GM12878 (cell line): ENCODE measurements at regions not wholly inside any gene's neighbourhood (a gene's known extent, or its start where the extent isn't known, plus 50 kb on each side); places are given as distances from the start of the nearest gene placed in this dataset.

Experiments used
- ATAC-seq: fragments of 200-7000 bp; cut with Tn5 transposase; 3 replicates; pipeline ENCODE4 v1.9.1; 2020; ENCODE audit warnings: mild to moderate bottlenecking, moderate library complexity
- BruUV-seq: library from RNA; stranded (reverse); fragments of 400-500 nt; replicated peaks from 2 replicates; lab custom pipeline; 2021; lab: Mats Ljungman, UMichigan
- CTCF ChIA-PET: fragments of 300-600 bp; sonication (Branson Sonifier 250); formaldehyde crosslinking; extraction: SDS; loops from one replicate; lab custom pipeline; 2021; ENCODE audit warnings: inconsistent platforms; lab: Yijun Ruan, JAX
- POLR2A ChIA-PET: fragments of 350-600 bp; formaldehyde crosslinking; extraction: SDS; loops from one replicate; lab custom pipeline; 2021; ENCODE audit warnings: inconsistent platforms; lab: Charles Lee
- RAD21 ChIA-PET: fragments of 300-600 bp; sonication (Branson Sonifier 250); formaldehyde crosslinking; loops from one replicate; lab custom pipeline; 2023; ENCODE audit warnings: antibody characterized with exemption; ENCODE audit not compliant: unreplicated experiment; lab: Charles Lee
- SMC1A ChIA-PET: fragments of 300-600 bp; sonication (Branson Sonifier 250); formaldehyde crosslinking; loops from one replicate; lab custom pipeline; 2023; ENCODE audit not compliant: unreplicated experiment, uncharacterized antibody; lab: Charles Lee
- DNase-seq: peaks from one replicate; pipeline ENCODE4 v3.0.0-alpha.2; 2011; ENCODE audit warnings: low read depth, low spot score
- FAIRE-seq: peaks from 3 replicates; lab custom pipeline; 2011; peaks lifted over from hg19 to GRCh38; lab: Jason Lieb, UNC
- H2AFZ ChIP-seq: 2 replicates; pipeline ENCODE4 v1.6.0; 2011; ENCODE audit warnings: low read depth, low read length, control low read depth; ENCODE audit not compliant: control insufficient read depth
- H3K27ac ChIP-seq: 2 replicates; pipeline ENCODE4 v1.5.1; 2011; ENCODE audit warnings: control low read depth; ENCODE audit not compliant: control insufficient read depth, insufficient read depth
- H3K27me3 ChIP-seq, 2 experiments: replicated peaks in 1 of 2; 2 replicates each; pipeline versions ENCODE4 v1.6.0 to v1.6.1; 2011; ENCODE audit warnings: low read length in 1 of 2; ENCODE audit not compliant: control insufficient read depth in 2 of 2, insufficient read depth in 2 of 2
- H3K36me3 ChIP-seq, 2 experiments: 2 replicates each; pipeline ENCODE4 v1.5.1; 2011; ENCODE audit warnings: low read length in 1 of 2; ENCODE audit not compliant: control insufficient read depth in 2 of 2, insufficient read depth in 2 of 2
- H3K4me1 ChIP-seq: 2 replicates; pipeline ENCODE4 v1.6.1; 2011; ENCODE audit warnings: mild to moderate bottlenecking, low read length, moderate library complexity, mixed read lengths; ENCODE audit not compliant: control insufficient read depth, insufficient read depth
- H3K4me2 ChIP-seq: 2 replicates; pipeline ENCODE4 v1.6.0; 2011; ENCODE audit warnings: control low read depth; ENCODE audit not compliant: control insufficient read depth, insufficient read depth
- H3K4me3 ChIP-seq: fragments of 200-600 bp; sonication (generic); 2 replicates; pipeline ENCODE4 v1.5.1; 2016
- H3K79me2 ChIP-seq: 2 replicates; pipeline ENCODE4 v1.6.0; 2011; ENCODE audit warnings: low read length; ENCODE audit not compliant: control insufficient read depth, insufficient read depth
- H3K9ac ChIP-seq: 2 replicates; pipeline ENCODE4 v1.8.0; 2011; ENCODE audit warnings: low read length, control low read depth, mixed read lengths; ENCODE audit not compliant: control insufficient read depth, insufficient read depth
- H3K9me3 ChIP-seq: replicated peaks from 3 replicates; pipeline ENCODE4 v1.5.1; 2011; ENCODE audit warnings: mild to moderate bottlenecking, low read length; ENCODE audit not compliant: control insufficient read depth, insufficient read depth
- H4K20me1 ChIP-seq: 2 replicates; pipeline ENCODE4 v1.6.0; 2011; ENCODE audit not compliant: control insufficient read depth, insufficient read depth
- ASH2L ChIP-seq: fragments of 300-600, 200-600 bp; sonication (generic); IDR thresholded peaks from 2 replicates; pipeline ENCODE4 v1.6.1; 2017; ENCODE audit warnings: low read depth, mild to moderate bottlenecking, borderline replicate concordance
- BCL3 ChIP-seq: IDR thresholded peaks from 2 replicates; pipeline ENCODE4 v1.6.1; 2011; ENCODE audit warnings: borderline replicate concordance, low read depth, mild to moderate bottlenecking, moderate library complexity, low read length; ENCODE audit not compliant: insufficient read depth, poor library complexity, severe bottlenecking
- CREB1 ChIP-seq: IDR thresholded peaks from 2 replicates; pipeline ENCODE4 v1.6.1; 2012; ENCODE audit warnings: low read depth, mild to moderate bottlenecking, inconsistent platforms
- DPF2 ChIP-seq: fragments of 450-650 bp; IDR thresholded peaks from 2 replicates; pipeline ENCODE4 v1.6.1; 2017; ENCODE audit warnings: mild to moderate bottlenecking
- E2F8 ChIP-seq: fragments of 450-650 bp; IDR thresholded peaks from 2 replicates; pipeline ENCODE4 v1.6.1; 2018; ENCODE audit warnings: mild to moderate bottlenecking, low read depth, moderate library complexity; ENCODE audit not compliant: partially characterized antibody
- HSF1 ChIP-seq: fragments of 150-350 bp; IDR thresholded peaks from 2 replicates; pipeline ENCODE4 v1.6.1; 2014; ENCODE audit warnings: mild to moderate bottlenecking, low read depth, low read length
- IRF4 ChIP-seq: IDR thresholded peaks from 2 replicates; pipeline ENCODE4 v1.6.1; 2011; ENCODE audit warnings: low read depth, low read length
- JUND ChIP-seq: IDR thresholded peaks from 2 replicates; pipeline ENCODE4 v1.6.1; 2012; ENCODE audit warnings: low read depth, mild to moderate bottlenecking, low read length, improper control_type of control experiment, moderate library complexity
- KDM1A ChIP-seq: fragments of 200-600 bp; sonication (generic); IDR thresholded peaks from 2 replicates; pipeline ENCODE4 v1.6.1; 2016; ENCODE audit warnings: borderline replicate concordance
- POLR2A ChIP-seq: IDR thresholded peaks from 2 replicates; pipeline ENCODE4 v1.6.1; 2011; ENCODE audit warnings: low read depth, mild to moderate bottlenecking, low read length
- POLR2AphosphoS2 ChIP-seq: IDR thresholded peaks from 2 replicates; pipeline ENCODE4 v1.6.1; 2011; ENCODE audit warnings: low read depth, mild to moderate bottlenecking, low read length, improper control_type of control experiment, moderate library complexity
- RFX5 ChIP-seq: IDR thresholded peaks from 2 replicates; pipeline ENCODE4 v1.6.1; 2011; ENCODE audit warnings: low read depth, low read length, improper control_type of control experiment
- WGBS: methylation state at CpG from one replicate; pipeline ENCODE4 v1.1.6; 2016; ENCODE audit warnings: low lambda C conversion rate; ENCODE audit not compliant: insufficient replicate concordance, insufficient coverage; ENCODE audit errors: missing lambda C conversion rate; 5-methylcytosine and 5-hydroxymethylcytosine counted together
- in situ Hi-C: fragments of 300-500 bp; cut with MboI; formaldehyde crosslinking; loops from 9 replicates; pipeline ENCODE4 v1.14.3; 2018; ENCODE audit warnings: mixed read lengths
- intact Hi-C: fragments of 100-400 bp; cut with micrococcal nuclease; formaldehyde crosslinking; loops from one replicate; pipeline ENCODE4 v1.14.2; 2022; ENCODE audit not compliant: unreplicated experiment

GRCh38 chr3:22606938-22607337 lies 596.2 kb upstream of the UBE2E2 start:
- FAIRE-seq = no peak
- H4K20me1 ChIP-seq = no peaks in the 10 kb centered on the region
- no peaks in the 10 kb centered on the region for H3K36me3 ChIP-seq
- TF ChIP-seq RFX5 (no peak), BCL3 (no peak), CREB1 (no peak), KDM1A (no peak), E2F8 (no peak), POLR2AphosphoS2 (no peak), POLR2A (no peak), DPF2 (no peak), IRF4 (no peak), ASH2L (no peak), HSF1 (no peak), JUND (no peak)
- intact Hi-C loops (no loop called here), in situ Hi-C loops (no loop called here)
- RAD21 ChIA-PET = no interaction called here
- ATAC-seq = no peak
- CTCF ChIA-PET = no interaction called here
- no peak overlapping the region for H2AFZ ChIP-seq
- SMC1A ChIA-PET = no interaction called here
- H3K27me3 ChIP-seq = no peaks in the 10 kb centered on the region
- BruUV-seq = no TSS peak
- POLR2A ChIA-PET = no interaction called here
- no peaks in the 10 kb centered on the region for H3K4me1 ChIP-seq
- H3K9ac ChIP-seq = no peak overlapping the region
- no peaks in the 10 kb centered on the region for H3K9me3 ChIP-seq
- 0% methylated on average over 3 of the region's 3 CpGs for WGBS
- no peaks in the 10 kb centered on the region for H3K79me2 ChIP-seq
- no peak overlapping the region for H3K4me2 ChIP-seq
- no peak overlapping the region for H3K27ac ChIP-seq
- H3K4me3 ChIP-seq = no peak overlapping the region
- DNase-seq = no peak
